HAP-1 (cell line): ENCODE measurements at regions not wholly inside any gene's neighbourhood (a gene's known extent, or its start where the extent isn't known, plus 50 kb on each side); places are given as distances from the start of the nearest gene placed in this dataset.
"Not testable (repeated sequence)": the region's sequence is repeated elsewhere in the genome, so short reads cannot be mapped to it uniquely, and the experiment has no call there.

Experiments used
- DNase-seq, 2 experiments: peaks; one replicate each; pipeline ENCODE4 v3.0.0-alpha.2; 2016 to 2020; ENCODE audit warnings: low spot score in 2 of 2
- H3K27me3 ChIP-seq: fragments of 250-450 bp; sonication (Bioruptor Pico); 2 replicates; pipeline ENCODE4 v1.5.1; 2020; ENCODE audit warnings: low read depth, mild to moderate bottlenecking, moderate library complexity
- H3K36me3 ChIP-seq: fragments of 250-450 bp; sonication (Bioruptor Pico); replicated peaks from 2 replicates; pipeline ENCODE4 v1.5.1; 2020; ENCODE audit warnings: mild to moderate bottlenecking
- H3K4me1 ChIP-seq: fragments of 250-450 bp; sonication (Bioruptor Pico); 2 replicates; pipeline ENCODE4 v1.5.1; 2020; ENCODE audit warnings: mild to moderate bottlenecking
- H3K4me3 ChIP-seq: fragments of 250-450 bp; sonication (Bioruptor Pico); 2 replicates; pipeline ENCODE4 v1.5.1; 2020; ENCODE audit warnings: mild to moderate bottlenecking, moderate library complexity
- H3K9me3 ChIP-seq: fragments of 250-450 bp; sonication (Bioruptor Pico); 2 replicates; pipeline ENCODE4 v1.5.1; 2020; ENCODE audit warnings: mild to moderate bottlenecking, moderate library complexity
- in situ Hi-C: fragments of 300-500 bp; cut with MboI; formaldehyde crosslinking; loops from 3 replicates; pipeline ENCODE4 v1.14.3; 2020; ENCODE audit warnings: low sequenced_read_pairs, inconsistent platforms, mixed read lengths

GRCh38 chr5:105859350-105859749 is 1811.4 kb downstream of the EFNA5 start:
- in situ Hi-C loops, H3K9me3 ChIP-seq, H3K27me3 ChIP-seq, H3K4me3 ChIP-seq, H3K4me1 ChIP-seq, H3K36me3 ChIP-seq, DNase-seq: not testable (repeated sequence)

- H3K9me3 ChIP-seq: no peaks in the 10 kb centered on the region
- H3K27me3 ChIP-seq: no peaks in the 10 kb centered on the region
- no peaks in the 10 kb centered on the region for H3K36me3 ChIP-seq
- H3K4me1 ChIP-seq: no peaks in the 10 kb centered on the region
- no peak for DNase-seq
- in situ Hi-C loops: no loop called here
- H3K4me3 ChIP-seq: no peak overlapping the region
These were observed 1821.0 kb downstream of the EFNA5 start for GRCh38 chr5:105849701-105850100.

- no peaks in the 10 kb centered on the region for H3K4me1 ChIP-seq
- no peaks in the 10 kb centered on the region for H3K36me3 ChIP-seq
- no peak overlapping the region for H3K4me3 ChIP-seq
- in situ Hi-C loops: no loop called here
- no peak for DNase-seq
- no peaks in the 10 kb centered on the region for H3K27me3 ChIP-seq
- H3K9me3 ChIP-seq: no peaks in the 10 kb centered on the region
These were observed 1829.9 kb downstream of the EFNA5 start for GRCh38 chr5:105840800-105841199.

GRCh38 chr5:105836887-105837286 is 1833.8 kb downstream of the EFNA5 start:
- no peaks in the 10 kb centered on the region for H3K36me3 ChIP-seq
- no peak overlapping the region for H3K4me3 ChIP-seq
- no peaks in the 10 kb centered on the region for H3K9me3 ChIP-seq
- in situ Hi-C loops: no loop called here
- H3K27me3 ChIP-seq: no peaks in the 10 kb centered on the region
- H3K4me1 ChIP-seq: no peaks in the 10 kb centered on the region
- no peak for DNase-seq

GRCh38 chr5:105836268-105836667 is 1834.5 kb downstream of the EFNA5 start:
- H3K27me3 ChIP-seq: no peaks in the 10 kb centered on the region
- in situ Hi-C loops: no loop called here
- no peak for DNase-seq

GRCh38 chr5:105828821-105829220 is 1841.9 kb downstream of the EFNA5 start:
- Histone ChIP-seq H3K27me3 (no peaks in the 10 kb centered on the region), H3K36me3 (no peaks in the 10 kb centered on the region), H3K9me3 (no peaks in the 10 kb centered on the region), H3K4me1 (peaks cover 7% of the 10 kb centered on the region), H3K4me3 (no peak overlapping the region)
- in situ Hi-C loops: no loop called here
- DNase-seq: no peak

More at GRCh38 chr5:105836268-105836667, 1834.5 kb downstream of the EFNA5 start:
- H3K4me1 ChIP-seq: no peaks in the 10 kb centered on the region
- H3K36me3 ChIP-seq: no peaks in the 10 kb centered on the region
- no peaks in the 10 kb centered on the region for H3K9me3 ChIP-seq
- H3K4me3 ChIP-seq: no peak overlapping the region

GRCh38 chr5:105821800-105822199 is 1848.9 kb downstream of the EFNA5 start:
- Histone ChIP-seq H3K4me1 (peaks cover 7% of the 10 kb centered on the region), H3K36me3 (no peaks in the 10 kb centered on the region), H3K27me3 (no peaks in the 10 kb centered on the region), H3K9me3 (no peaks in the 10 kb centered on the region), H3K4me3 (no peak overlapping the region)
- in situ Hi-C loops: no loop called here
- DNase-seq: no peak

- no peaks in the 10 kb centered on the region for H3K9me3 ChIP-seq
- no peaks in the 10 kb centered on the region for H3K4me1 ChIP-seq
- in situ Hi-C loops: no loop called here
- no peaks in the 10 kb centered on the region for H3K36me3 ChIP-seq
- DNase-seq: no peak
- no peaks in the 10 kb centered on the region for H3K27me3 ChIP-seq
- H3K4me3 ChIP-seq: no peak overlapping the region
These were observed 1852.8 kb downstream of the EFNA5 start for GRCh38 chr5:105817914-105818313.

- Histone ChIP-seq H3K36me3 (no peaks in the 10 kb centered on the region), H3K4me1 (no peaks in the 10 kb centered on the region), H3K9me3 (no peaks in the 10 kb centered on the region), H3K4me3 (no peak overlapping the region), H3K27me3 (no peaks in the 10 kb centered on the region)
- DNase-seq: no peak
- in situ Hi-C loops: no loop called here
These were observed 1853.3 kb downstream of the EFNA5 start for GRCh38 chr5:105817416-105817815.

- Histone ChIP-seq H3K4me3 (no peak overlapping the region), H3K36me3 (no peaks in the 10 kb centered on the region), H3K9me3 (no peaks in the 10 kb centered on the region), H3K27me3 (no peaks in the 10 kb centered on the region), H3K4me1 (no peaks in the 10 kb centered on the region)
- in situ Hi-C loops: no loop called here
- DNase-seq: no peak
These were observed 1853.8 kb downstream of the EFNA5 start for GRCh38 chr5:105816961-105817360.

- H3K27me3 ChIP-seq: no peaks in the 10 kb centered on the region
- no peak for DNase-seq
- no peaks in the 10 kb centered on the region for H3K9me3 ChIP-seq
- H3K4me3 ChIP-seq: no peak overlapping the region
- H3K36me3 ChIP-seq: no peaks in the 10 kb centered on the region
- peaks cover 16% of the 10 kb centered on the region for H3K4me1 ChIP-seq
- in situ Hi-C loops: no loop called here
These were observed 1858.4 kb downstream of the EFNA5 start for GRCh38 chr5:105812304-105812703.

GRCh38 chr5:105807951-105808350 is 1862.8 kb downstream of the EFNA5 start:
- in situ Hi-C loops: no loop called here
- Histone ChIP-seq H3K36me3 (no peaks in the 10 kb centered on the region), H3K9me3 (0 out of 2 replicates have a peak, but pooled peaks cover 3% of the 10 kb centered on the region), H3K27me3 (no peaks in the 10 kb centered on the region), H3K4me1 (peaks cover 23% of the 10 kb centered on the region), H3K4me3 (no peak overlapping the region)
- peak; percentile 31 to 94 for DNase-seq

GRCh38 chr5:105807290-105807689 is 1863.4 kb downstream of the EFNA5 start:
- Histone ChIP-seq H3K4me1 (peaks cover 24% of the 10 kb centered on the region), H3K27me3 (no peaks in the 10 kb centered on the region), H3K4me3 (no peak overlapping the region), H3K36me3 (no peaks in the 10 kb centered on the region), H3K9me3 (0 out of 2 replicates have a peak, but pooled peaks cover 3% of the 10 kb centered on the region)
- in situ Hi-C loops: no loop called here
- DNase-seq: no peak

- H3K27me3 ChIP-seq: no peaks in the 10 kb centered on the region
- H3K4me3 ChIP-seq: no peak overlapping the region
- H3K9me3 ChIP-seq: 0 out of 2 replicates have a peak, but pooled peaks cover 3% of the 10 kb centered on the region
- no peak for DNase-seq
- H3K36me3 ChIP-seq: no peaks in the 10 kb centered on the region
- peaks cover 30% of the 10 kb centered on the region for H3K4me1 ChIP-seq
- in situ Hi-C loops: no loop called here
These were observed 1864.1 kb downstream of the EFNA5 start for GRCh38 chr5:105806596-105806995.

GRCh38 chr5:105803431-105803830 is 1867.3 kb downstream of the EFNA5 start:
- H3K4me3 ChIP-seq: no peak overlapping the region
- H3K27me3 ChIP-seq: no peaks in the 10 kb centered on the region
- H3K9me3 ChIP-seq: 0 out of 2 replicates have a peak, but pooled peaks cover 3% of the 10 kb centered on the region
- in situ Hi-C loops: no loop called here
- peaks cover 24% of the 10 kb centered on the region for H3K4me1 ChIP-seq
- H3K36me3 ChIP-seq: no peaks in the 10 kb centered on the region
- no peak for DNase-seq
